H1 (cell line): ENCODE measurements at regions not wholly inside any gene's neighbourhood (a gene's known extent, or its start where the extent isn't known, plus 50 kb on each side); places are given as distances from the start of the nearest gene placed in this dataset.

Source experiments
- CTCF ChIA-PET: fragments of 300-600 bp; sonication (Branson Sonifier 250); formaldehyde crosslinking; loops from one replicate; lab custom pipeline; 2021; ENCODE audit not compliant: partially characterized antibody; lab: Charles Lee
- POLR2A ChIA-PET: fragments of 300-600 bp; sonication (Branson Sonifier 250); formaldehyde crosslinking; loops from one replicate; lab custom pipeline; 2021; ENCODE audit warnings: inconsistent platforms; ENCODE audit not compliant: partially characterized antibody; lab: Charles Lee
- DNase-seq, 2 experiments: peaks; one replicate each; pipeline versions ENCODE4 v3.0.0 to v3.0.0-alpha.2; 2010 to 2022; ENCODE audit warnings: low spot score in 2 of 2, low read depth in 1 of 2, mixed read lengths in 1 of 2
- FAIRE-seq: peaks from 2 replicates; lab custom pipeline; 2011; peaks lifted over from hg19 to GRCh38; lab: Jason Lieb, UNC
- H2AFZ ChIP-seq: 2 replicates; pipeline ENCODE4 v1.8.1; 2012; ENCODE audit warnings: low read length, inconsistent platforms
- H2AK5ac ChIP-seq: 2 replicates; pipeline ENCODE4 v1.6.1; 2013; ENCODE audit warnings: low read depth, low read length
- H2BK120ac ChIP-seq: replicated peaks from 2 replicates; pipeline ENCODE3; 2013; ENCODE audit warnings: low read depth, low read length, inconsistent platforms
- H2BK12ac ChIP-seq: 2 replicates; pipeline ENCODE4 v1.6.1; 2013; ENCODE audit warnings: low read depth, low read length
- H2BK15ac ChIP-seq: 2 replicates; pipeline ENCODE4 v1.6.1; 2013; ENCODE audit warnings: low read length
- H2BK20ac ChIP-seq: 2 replicates; pipeline ENCODE4 v1.6.1; 2013; ENCODE audit warnings: low read length
- H2BK5ac ChIP-seq: 2 replicates; pipeline ENCODE4 v1.6.1; 2013; ENCODE audit warnings: low read depth, low read length
- H3K14ac ChIP-seq: 2 replicates; pipeline ENCODE4 v1.6.1; 2013; ENCODE audit warnings: inconsistent platforms; ENCODE audit not compliant: insufficient read length
- H3K18ac ChIP-seq: 2 replicates; pipeline ENCODE4 v1.6.1; 2013; ENCODE audit warnings: low read length; ENCODE audit errors: extremely low read depth
- H3K23ac ChIP-seq: 2 replicates; pipeline ENCODE4 v1.6.1; 2013; ENCODE audit warnings: inconsistent platforms; ENCODE audit not compliant: insufficient read length
- H3K23me2 ChIP-seq: 2 replicates; pipeline ENCODE4 v1.6.1; 2013; ENCODE audit warnings: low read depth, low read length
- H3K27ac ChIP-seq: 2 replicates; pipeline ENCODE4 v1.6.1; 2011; ENCODE audit warnings: low read depth, low read length, inconsistent platforms
- H3K27me3 ChIP-seq, 4 experiments: replicated peaks in 1 of 4; 1 replicate in 1 of 4; 2 replicates in 3 of 4; pipeline versions ENCODE4 v1.6.1 to v1.8.1; 2011 to 2013; ENCODE audit warnings: low read length in 3 of 4, mild to moderate bottlenecking in 3 of 4, inconsistent platforms in 2 of 4, mixed read lengths in 2 of 4, moderate library complexity in 1 of 4; ENCODE audit not compliant: control insufficient read depth in 3 of 4, insufficient read depth in 3 of 4; ENCODE audit errors: extremely low read depth in 1 of 4
- H3K36me3 ChIP-seq, 4 experiments: 2 replicates each; pipeline versions ENCODE4 v1.6.1 to v1.8.1; 2011 to 2013; ENCODE audit warnings: mild to moderate bottlenecking in 4 of 4, low read length in 3 of 4, moderate library complexity in 2 of 4, control low read depth in 1 of 4, inconsistent platforms in 1 of 4; ENCODE audit not compliant: insufficient read depth in 4 of 4, control insufficient read depth in 2 of 4
- H3K4ac ChIP-seq: replicated peaks from 2 replicates; pipeline ENCODE3; 2013; ENCODE audit warnings: low read length, low read depth, mixed read lengths, inconsistent platforms; ENCODE audit not compliant: insufficient read length
- H3K4me1 ChIP-seq, 4 experiments: replicated peaks in 1 of 4; 1 replicate in 1 of 4; 2 replicates in 3 of 4; pipeline versions ENCODE4 v1.6.1 to v1.8.1; 2011 to 2013; ENCODE audit warnings: low read length in 3 of 4, inconsistent platforms in 2 of 4, mixed read lengths in 1 of 4; ENCODE audit not compliant: insufficient read depth in 4 of 4, control insufficient read depth in 3 of 4
- H3K4me2 ChIP-seq, 2 experiments: 2 replicates each; pipeline versions ENCODE4 v1.6.1 to v1.8.1; 2011 to 2013; ENCODE audit warnings: low read depth in 2 of 2, low read length in 2 of 2, control low read depth in 1 of 2, inconsistent platforms in 1 of 2, mild to moderate bottlenecking in 1 of 2; ENCODE audit not compliant: insufficient read depth in 1 of 2
- H3K4me3 ChIP-seq, 4 experiments: fragments of 200-600, 300-600 bp in 1 of 4; sonication (generic), shearing (Covaris generic), sonication (Bioruptor Twin) in 1 of 4; 2 replicates each; pipeline versions ENCODE4 v1.5.1 to v1.8.1; 2011 to 2016; ENCODE audit warnings: low read length in 4 of 4, low read depth in 3 of 4, control low read depth in 2 of 4, inconsistent platforms in 2 of 4, mild to moderate bottlenecking in 2 of 4, mixed read lengths in 1 of 4, moderate library complexity in 1 of 4; ENCODE audit not compliant: insufficient read depth in 2 of 4; ENCODE audit errors: extremely low read depth in 1 of 4
- H3K56ac ChIP-seq: replicated peaks from 2 replicates; pipeline ENCODE3; 2013; ENCODE audit warnings: low read depth, mild to moderate bottlenecking, mixed read lengths, low read length, inconsistent platforms; ENCODE audit not compliant: insufficient read length
- H3K79me1 ChIP-seq: 2 replicates; pipeline ENCODE4 v1.6.1; 2013; ENCODE audit warnings: low read depth, low read length, control low read depth
- H3K79me2 ChIP-seq, 2 experiments: 2 replicates each; pipeline versions ENCODE4 v1.6.1 to v1.8.1; 2012 to 2013; ENCODE audit warnings: low read length in 2 of 2, mild to moderate bottlenecking in 2 of 2, inconsistent platforms in 1 of 2; ENCODE audit not compliant: insufficient read depth in 2 of 2, control insufficient read depth in 1 of 2
- H3K9ac ChIP-seq, 4 experiments: replicated peaks in 1 of 4; 1 replicate in 1 of 4; 2 replicates in 3 of 4; pipeline versions ENCODE4 v1.6.1 to v1.8.1; 2011 to 2013; ENCODE audit warnings: low read depth in 3 of 4, low read length in 3 of 4, control low read depth in 2 of 4, mild to moderate bottlenecking in 2 of 4, moderate library complexity in 2 of 4, inconsistent platforms in 1 of 4; ENCODE audit errors: extremely low read depth in 1 of 4
- H3K9me3 ChIP-seq, 2 experiments: 2 replicates each; pipeline versions ENCODE4 v1.6.1 to v1.8.1; 2012 to 2013; ENCODE audit warnings: mild to moderate bottlenecking in 2 of 2, moderate library complexity in 2 of 2, control low read depth in 1 of 2, inconsistent platforms in 1 of 2, low read depth in 1 of 2, low read length in 1 of 2, mixed read lengths in 1 of 2; ENCODE audit not compliant: insufficient read depth in 2 of 2
- H4K20me1 ChIP-seq, 2 experiments: replicated peaks in 1 of 2; 2 replicates each; pipeline versions ENCODE3 to v1.8.1; 2011 to 2013; ENCODE audit warnings: inconsistent platforms in 2 of 2, low read length in 2 of 2, mild to moderate bottlenecking in 1 of 2; ENCODE audit not compliant: insufficient read depth in 2 of 2, control insufficient read depth in 1 of 2
- H4K5ac ChIP-seq: 2 replicates; pipeline ENCODE4 v1.6.1; 2013; ENCODE audit warnings: low read length, low read depth, mixed read lengths, inconsistent platforms; ENCODE audit not compliant: insufficient read length
- H4K8ac ChIP-seq: 2 replicates; pipeline ENCODE4 v1.8.0; 2013; ENCODE audit warnings: mild to moderate bottlenecking, moderate library complexity, low read length, inconsistent platforms; ENCODE audit not compliant: insufficient read depth; ENCODE audit errors: extremely low read depth
- H4K91ac ChIP-seq: replicated peaks from 2 replicates; pipeline ENCODE3; 2013; ENCODE audit warnings: low read length, mixed read lengths, inconsistent platforms; ENCODE audit not compliant: insufficient read length
- ASH2L ChIP-seq: fragments of 200-600, 300-600 bp; sonication (generic); IDR thresholded peaks from one replicate; pipeline ENCODE4 v1.7.1; 2017; ENCODE audit warnings: low read length
- ATF3 ChIP-seq: IDR thresholded peaks from 2 replicates; pipeline ENCODE4 v1.6.1; 2011; ENCODE audit warnings: low read depth, mild to moderate bottlenecking, low read length; ENCODE audit not compliant: insufficient read depth
- BCL11A ChIP-seq, 2 experiments: IDR thresholded peaks; one replicate each; pipeline ENCODE4 v1.6.1; 2011; ENCODE audit warnings: low read depth in 2 of 2, low read length in 2 of 2, mild to moderate bottlenecking in 2 of 2
- CEBPB ChIP-seq: IDR thresholded peaks from 2 replicates; pipeline ENCODE4 v1.6.1; 2012; ENCODE audit warnings: low read depth, low read length
- PHF8 ChIP-seq: fragments of 200-600 bp; sonication (generic); conservative IDR thresholded peaks from 2 replicates; pipeline ENCODE4 v1.7.1; 2012; ENCODE audit warnings: low read depth, mild to moderate bottlenecking, inconsistent platforms, low read length, moderate library complexity
- POLR2AphosphoS5 ChIP-seq: IDR thresholded peaks from 2 replicates; pipeline ENCODE4 v1.6.1; 2011; ENCODE audit warnings: low read depth, low read length
- RBBP5 ChIP-seq: IDR thresholded peaks from 2 replicates; pipeline ENCODE4 v1.7.1; 2012; ENCODE audit warnings: low read depth, mild to moderate bottlenecking, inconsistent platforms, low read length, moderate library complexity, borderline replicate concordance
- SAP30 ChIP-seq: fragments of 300-600 bp; sonication (generic); IDR thresholded peaks from 2 replicates; pipeline ENCODE4 v1.7.1; 2012; ENCODE audit warnings: low read length, moderate library complexity, mild to moderate bottlenecking, inconsistent platforms; ENCODE audit not compliant: insufficient read depth, insufficient replicate concordance
- SP2 ChIP-seq: IDR thresholded peaks from 2 replicates; pipeline ENCODE4 v1.6.1; 2012; ENCODE audit warnings: mild to moderate bottlenecking, low read length, inconsistent platforms
- TAF1 ChIP-seq: IDR thresholded peaks from 2 replicates; pipeline ENCODE4 v1.6.1; 2011; ENCODE audit warnings: mild to moderate bottlenecking, low read depth, low read length
- WGBS, 2 experiments: shearing (Covaris generic) in 1 of 2; methylation state at CpG; one replicate each; pipeline versions ENCODE4 v1.1.6 to v1.1.7; 2013 to 2015; ENCODE audit warnings: low lambda C conversion rate in 2 of 2, mixed read lengths in 2 of 2, inconsistent platforms in 1 of 2, low coverage in 1 of 2, missing lambda C conversion rate in 1 of 2; ENCODE audit not compliant: insufficient replicate concordance in 2 of 2, insufficient coverage in 1 of 2, insufficient read length in 1 of 2; ENCODE audit errors: extremely low coverage in 1 of 2, missing lambda C conversion rate in 1 of 2; 5-methylcytosine and 5-hydroxymethylcytosine counted together

- H3K18ac ChIP-seq = no peak overlapping the region
- no peak overlapping the region for H2BK5ac ChIP-seq
- no peaks in the 10 kb centered on the region for H3K79me2 ChIP-seq
- no peak overlapping the region for H3K14ac ChIP-seq
- no peak overlapping the region for H2BK12ac ChIP-seq
- no peak for FAIRE-seq
- H4K91ac ChIP-seq = no peak overlapping the region
- H3K79me1 ChIP-seq = no peaks in the 10 kb centered on the region
- H3K27ac ChIP-seq = no peak overlapping the region
- no peak overlapping the region for H4K8ac ChIP-seq
- H2AK5ac ChIP-seq = no peak overlapping the region
- H3K4me1 ChIP-seq = peaks cover 0 to 2% (median 0%) of the 10 kb centered on the region in 4 experiments; a peak in 1 of 7 replicates
- no peak overlapping the region for H3K4me3 ChIP-seq
- H2AFZ ChIP-seq = peak overlapping the region; percentile 73; the same call in 1 of the 2 replicates
- no peaks in the 10 kb centered on the region for H3K9me3 ChIP-seq
- TF ChIP-seq PHF8 = no peak
- no peak for TF ChIP-seq CEBPB
- TF ChIP-seq SP2 = no peak
- TF ChIP-seq ASH2L = no peak
- TF ChIP-seq TAF1 = no peak
- no peak for TF ChIP-seq ATF3
- no peak for TF ChIP-seq POLR2AphosphoS5
- TF ChIP-seq BCL11A (IDR thresholded peaks at IDR 0.05; ENCODE audit: low read depth in 2 of 2, low read length in 2 of 2) = no peak
- TF ChIP-seq SAP30 = no peak
- no peak for TF ChIP-seq RBBP5
- no peaks in the 10 kb centered on the region for H3K23me2 ChIP-seq
- H3K4me2 ChIP-seq = no peak overlapping the region
- DNase-seq = no peak
- H2BK15ac ChIP-seq = no peak overlapping the region
- no peak overlapping the region for H2BK20ac ChIP-seq
- CTCF ChIA-PET = interaction anchor here (0.5 to 1.4 kb wide), 3 partner anchors 15 to 243 kb away, joined by 3 to 4 read pairs (median 4); no protein-coding TSS in a partner anchor
- H3K23ac ChIP-seq = no peak overlapping the region
- no peaks in the 10 kb centered on the region for H4K20me1 ChIP-seq
- no peak overlapping the region for H2BK120ac ChIP-seq
- no peak overlapping the region for H3K56ac ChIP-seq
- WGBS, 2 experiments = 0% methylated on average over 1 of the region's 1 CpG; no CpG with 5 or more reads in 1 of the 2 experiments
- no peak overlapping the region for H3K4ac ChIP-seq
- POLR2A ChIA-PET = interaction anchor here (0.6 kb wide), 1 partner anchor 70 kb away, joined by 5 read pairs; no protein-coding TSS in a partner anchor
- no peak overlapping the region for H3K9ac ChIP-seq
- no peaks in the 10 kb centered on the region for H3K27me3 ChIP-seq
- no peak overlapping the region for H4K5ac ChIP-seq
- H3K36me3 ChIP-seq = no peaks in the 10 kb centered on the region
Measured at GRCh38 chr1:213884402-213884801, 103.4 kb upstream of the PROX1 start.
